GM23338 (cell line): ENCODE measurements at regions not wholly inside any gene's neighbourhood (a gene's known extent, or its start where the extent isn't known, plus 50 kb on each side); places are given as distances from the start of the nearest gene placed in this dataset.

Experiments
- ATAC-seq: fragments of 200-7000 bp; cut with Tn5 transposase; 3 replicates; pipeline ENCODE4 v1.9.1; 2020
- DNase-seq: peaks from one replicate; pipeline ENCODE4 v3.0.0-alpha.2; 2015; ENCODE audit warnings: low spot score
- H2AFZ ChIP-seq: fragments of 200-600 bp; sonication (generic); 2 replicates; pipeline ENCODE4 v1.8.0; 2016; ENCODE audit warnings: antibody characterized with exemption, mild to moderate bottlenecking, moderate library complexity
- H3F3A ChIP-seq: fragments of 200-600 bp; sonication (generic); replicated peaks from 2 replicates; pipeline ENCODE4 v1.8.0; 2017; ENCODE audit warnings: antibody characterized with exemption, mixed run types, low read depth
- H3K27ac ChIP-seq: fragments of 200-600 bp; sonication (generic); 2 replicates; pipeline ENCODE4 v1.6.1; 2016; ENCODE audit warnings: low read depth
- H3K27me3 ChIP-seq: fragments of 200-600 bp; sonication (generic); 2 replicates; pipeline ENCODE4 v1.8.0; 2016; ENCODE audit warnings: mild to moderate bottlenecking, mixed run types, moderate library complexity; ENCODE audit not compliant: insufficient read depth
- H3K36me3 ChIP-seq: fragments of 200-600 bp; sonication (generic); 2 replicates; pipeline ENCODE4 v1.8.0; 2016; ENCODE audit warnings: mild to moderate bottlenecking; ENCODE audit not compliant: insufficient read depth
- H3K4me1 ChIP-seq: fragments of 200-600 bp; sonication (generic); 2 replicates; pipeline ENCODE4 v1.8.0; 2016; ENCODE audit warnings: mild to moderate bottlenecking, moderate library complexity; ENCODE audit not compliant: insufficient read depth
- H3K4me2 ChIP-seq: fragments of 200-600 bp; sonication (generic); 2 replicates; pipeline ENCODE4 v1.7.1; 2017; ENCODE audit warnings: mixed run types
- H3K4me3 ChIP-seq: fragments of 200-600 bp; sonication (generic); 2 replicates; pipeline ENCODE4 v1.6.1; 2016; ENCODE audit warnings: mixed run types
- H3K79me2 ChIP-seq: fragments of 200-600 bp; sonication (generic); replicated peaks from 2 replicates; pipeline ENCODE4 v1.8.0; 2017; ENCODE audit warnings: mild to moderate bottlenecking; ENCODE audit not compliant: insufficient read depth
- H3K9me2 ChIP-seq: fragments of 200-600 bp; sonication (generic); 2 replicates; pipeline ENCODE4 v1.8.0; 2017; ENCODE audit not compliant: insufficient read depth
- H4K20me1 ChIP-seq: fragments of 200-600 bp; sonication (generic); replicated peaks from 2 replicates; pipeline ENCODE4 v1.8.0; 2017; ENCODE audit warnings: mild to moderate bottlenecking; ENCODE audit not compliant: insufficient read depth
- H3K27ac Mint-ChIP-seq: 2 replicates; pipeline ENCODE4 v1.8.0; 2020; ENCODE audit warnings: inconsistent platforms, mild to moderate bottlenecking, moderate library complexity, mixed read lengths
- H3K27me3 Mint-ChIP-seq: 3 replicates; pipeline ENCODE4 v1.8.0; 2022; ENCODE audit warnings: low read depth, mild to moderate bottlenecking, moderate library complexity, mixed read lengths, inconsistent platforms; ENCODE audit not compliant: insufficient read depth, poor library complexity
- H3K36me3 Mint-ChIP-seq: 3 replicates; pipeline ENCODE4 v1.8.0; 2021; ENCODE audit warnings: low read depth, mild to moderate bottlenecking, inconsistent platforms, moderate library complexity, mixed read lengths
- H3K4me1 Mint-ChIP-seq: 3 replicates; pipeline ENCODE4 v1.8.0; 2020; ENCODE audit warnings: mild to moderate bottlenecking, inconsistent platforms, mixed read lengths
- H3K4me3 Mint-ChIP-seq: 3 replicates; pipeline ENCODE4 v1.8.0; 2021; ENCODE audit warnings: moderate library complexity, mild to moderate bottlenecking, inconsistent platforms, mixed read lengths
- H3K9me3 Mint-ChIP-seq: 3 replicates; pipeline ENCODE4 v1.8.0; 2020; ENCODE audit warnings: moderate library complexity, mild to moderate bottlenecking, inconsistent platforms, mixed read lengths
- CREB1 ChIP-seq: fragments of 250-450 bp; sonication (Bioruptor Pico); IDR thresholded peaks from 2 replicates; pipeline ENCODE4 v1.5.0; 2020; ENCODE audit warnings: low read depth, mild to moderate bottlenecking, moderate library complexity
- EZH2 ChIP-seq: fragments of 200-600 bp; sonication (generic); IDR thresholded peaks from one replicate; pipeline ENCODE4 v1.8.0; 2017; ENCODE audit warnings: antibody characterized with exemption, mild to moderate bottlenecking, low read depth; ENCODE audit not compliant: unreplicated experiment
- EZH2phosphoT487 ChIP-seq: fragments of 200-600 bp; sonication (generic); IDR thresholded peaks from one replicate; pipeline ENCODE4 v1.8.1; 2018; ENCODE audit warnings: antibody characterized with exemption; ENCODE audit not compliant: unreplicated experiment
- JUNB ChIP-seq: IDR thresholded peaks from one replicate; pipeline ENCODE4 v1.6.1; 2016; ENCODE audit warnings: antibody characterized with exemption; ENCODE audit not compliant: unreplicated experiment
- NANOG ChIP-seq: IDR thresholded peaks from 2 replicates; pipeline ENCODE4 v1.6.1; 2016; ENCODE audit warnings: antibody characterized with exemption, borderline replicate concordance
- POLR2AphosphoS5 ChIP-seq: IDR thresholded peaks from 2 replicates; pipeline ENCODE4 v1.6.1; 2016; ENCODE audit warnings: antibody characterized with exemption, low read depth
- STAT1 ChIP-seq: IDR thresholded peaks from one replicate; pipeline ENCODE4 v1.6.1; 2016; ENCODE audit warnings: antibody characterized with exemption; ENCODE audit not compliant: unreplicated experiment
- ZNF114 ChIP-seq: fragments of 250-450 bp; sonication (Bioruptor Pico); IDR thresholded peaks from 2 replicates; pipeline ENCODE4 v1.5.0; 2020; ENCODE audit warnings: mild to moderate bottlenecking, moderate library complexity
- ZNF331 ChIP-seq: fragments of 250-450 bp; sonication (Bioruptor Pico); IDR thresholded peaks from 2 replicates; pipeline ENCODE4 v1.5.0; 2020; ENCODE audit warnings: low read depth, mild to moderate bottlenecking, moderate library complexity
- TF ChIP-seq, protein P1 (sequence below): IDR thresholded peaks from one replicate; pipeline ENCODE4 v1.6.1; 2018; ENCODE audit warnings: antibody characterized with exemption; ENCODE audit not compliant: unreplicated experiment
- TF ChIP-seq, protein P2 (sequence below): IDR thresholded peaks from 2 replicates; pipeline ENCODE4 v1.6.1; 2016; ENCODE audit warnings: antibody characterized with exemption
- TF ChIP-seq, protein P3 (sequence below): fragments of 250-450 bp; sonication (Bioruptor Pico); IDR thresholded peaks from 2 replicates; pipeline ENCODE4 v1.5.0; 2020; ENCODE audit warnings: mild to moderate bottlenecking, moderate library complexity
- TF ChIP-seq, protein P4 (sequence below), 2 experiments: fragments of 200-600 bp in 1 of 2; sonication (generic) in 1 of 2; conservative IDR thresholded peaks; 2 replicates each; pipeline versions ENCODE4 v1.5.1 to v1.6.1; 2016 to 2017; ENCODE audit warnings: antibody characterized with exemption in 2 of 2, low read depth in 2 of 2, mild to moderate bottlenecking in 2 of 2, moderate library complexity in 1 of 2

DNA sequence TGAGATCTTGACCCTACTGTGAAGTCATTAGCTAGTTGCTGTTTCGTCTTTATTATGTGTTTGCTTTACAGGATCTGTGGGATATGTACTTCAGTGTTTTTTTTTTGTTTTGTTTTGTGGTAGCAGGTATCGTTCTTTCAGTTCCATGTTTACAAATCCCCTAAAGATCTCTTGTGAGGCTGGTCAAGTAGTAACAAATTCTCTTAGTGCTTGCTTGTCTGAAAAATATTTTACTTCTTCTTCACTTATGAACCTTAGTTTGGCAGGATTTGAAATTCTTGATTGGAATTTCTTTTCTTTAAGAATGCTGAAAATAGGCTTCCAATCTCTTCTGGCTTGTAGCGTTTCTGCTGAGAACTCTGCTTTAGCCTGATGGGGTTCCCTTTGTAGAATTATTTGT is 235.8 kb upstream of the ALCAM start:
- DNase-seq (no peak), ATAC-seq (no peak)
- H3K4me3 Mint-ChIP-seq = no peak overlapping the region
- H2AFZ ChIP-seq = no peak overlapping the region
- no peaks in the 10 kb centered on the region for H4K20me1 ChIP-seq
- no peak overlapping the region for H3K27ac ChIP-seq
- no peak overlapping the region for H3K27ac Mint-ChIP-seq
- no peaks in the 10 kb centered on the region for H3K79me2 ChIP-seq
- TF ChIP-seq EZH2 (no peak), CREB1 (CRISPR knock-in tag) (no peak), POLR2AphosphoS5 (no peak), NANOG (no peak), EZH2phosphoT487 (no peak), ZNF331 (CRISPR knock-in tag) (no peak), STAT1 (no peak), ZNF114 (CRISPR knock-in tag) (no peak), JUNB (no peak)
- TF ChIP-seq, protein P1, sequence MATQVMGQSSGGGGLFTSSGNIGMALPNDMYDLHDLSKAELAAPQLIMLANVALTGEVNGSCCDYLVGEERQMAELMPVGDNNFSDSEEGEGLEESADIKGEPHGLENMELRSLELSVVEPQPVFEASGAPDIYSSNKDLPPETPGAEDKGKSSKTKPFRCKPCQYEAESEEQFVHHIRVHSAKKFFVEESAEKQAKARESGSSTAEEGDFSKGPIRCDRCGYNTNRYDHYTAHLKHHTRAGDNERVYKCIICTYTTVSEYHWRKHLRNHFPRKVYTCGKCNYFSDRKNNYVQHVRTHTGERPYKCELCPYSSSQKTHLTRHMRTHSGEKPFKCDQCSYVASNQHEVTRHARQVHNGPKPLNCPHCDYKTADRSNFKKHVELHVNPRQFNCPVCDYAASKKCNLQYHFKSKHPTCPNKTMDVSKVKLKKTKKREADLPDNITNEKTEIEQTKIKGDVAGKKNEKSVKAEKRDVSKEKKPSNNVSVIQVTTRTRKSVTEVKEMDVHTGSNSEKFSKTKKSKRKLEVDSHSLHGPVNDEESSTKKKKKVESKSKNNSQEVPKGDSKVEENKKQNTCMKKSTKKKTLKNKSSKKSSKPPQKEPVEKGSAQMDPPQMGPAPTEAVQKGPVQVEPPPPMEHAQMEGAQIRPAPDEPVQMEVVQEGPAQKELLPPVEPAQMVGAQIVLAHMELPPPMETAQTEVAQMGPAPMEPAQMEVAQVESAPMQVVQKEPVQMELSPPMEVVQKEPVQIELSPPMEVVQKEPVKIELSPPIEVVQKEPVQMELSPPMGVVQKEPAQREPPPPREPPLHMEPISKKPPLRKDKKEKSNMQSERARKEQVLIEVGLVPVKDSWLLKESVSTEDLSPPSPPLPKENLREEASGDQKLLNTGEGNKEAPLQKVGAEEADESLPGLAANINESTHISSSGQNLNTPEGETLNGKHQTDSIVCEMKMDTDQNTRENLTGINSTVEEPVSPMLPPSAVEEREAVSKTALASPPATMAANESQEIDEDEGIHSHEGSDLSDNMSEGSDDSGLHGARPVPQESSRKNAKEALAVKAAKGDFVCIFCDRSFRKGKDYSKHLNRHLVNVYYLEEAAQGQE = no peak
- TF ChIP-seq, protein P2, sequence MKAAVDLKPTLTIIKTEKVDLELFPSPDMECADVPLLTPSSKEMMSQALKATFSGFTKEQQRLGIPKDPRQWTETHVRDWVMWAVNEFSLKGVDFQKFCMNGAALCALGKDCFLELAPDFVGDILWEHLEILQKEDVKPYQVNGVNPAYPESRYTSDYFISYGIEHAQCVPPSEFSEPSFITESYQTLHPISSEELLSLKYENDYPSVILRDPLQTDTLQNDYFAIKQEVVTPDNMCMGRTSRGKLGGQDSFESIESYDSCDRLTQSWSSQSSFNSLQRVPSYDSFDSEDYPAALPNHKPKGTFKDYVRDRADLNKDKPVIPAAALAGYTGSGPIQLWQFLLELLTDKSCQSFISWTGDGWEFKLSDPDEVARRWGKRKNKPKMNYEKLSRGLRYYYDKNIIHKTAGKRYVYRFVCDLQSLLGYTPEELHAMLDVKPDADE = no peak
- TF ChIP-seq, protein P3, sequence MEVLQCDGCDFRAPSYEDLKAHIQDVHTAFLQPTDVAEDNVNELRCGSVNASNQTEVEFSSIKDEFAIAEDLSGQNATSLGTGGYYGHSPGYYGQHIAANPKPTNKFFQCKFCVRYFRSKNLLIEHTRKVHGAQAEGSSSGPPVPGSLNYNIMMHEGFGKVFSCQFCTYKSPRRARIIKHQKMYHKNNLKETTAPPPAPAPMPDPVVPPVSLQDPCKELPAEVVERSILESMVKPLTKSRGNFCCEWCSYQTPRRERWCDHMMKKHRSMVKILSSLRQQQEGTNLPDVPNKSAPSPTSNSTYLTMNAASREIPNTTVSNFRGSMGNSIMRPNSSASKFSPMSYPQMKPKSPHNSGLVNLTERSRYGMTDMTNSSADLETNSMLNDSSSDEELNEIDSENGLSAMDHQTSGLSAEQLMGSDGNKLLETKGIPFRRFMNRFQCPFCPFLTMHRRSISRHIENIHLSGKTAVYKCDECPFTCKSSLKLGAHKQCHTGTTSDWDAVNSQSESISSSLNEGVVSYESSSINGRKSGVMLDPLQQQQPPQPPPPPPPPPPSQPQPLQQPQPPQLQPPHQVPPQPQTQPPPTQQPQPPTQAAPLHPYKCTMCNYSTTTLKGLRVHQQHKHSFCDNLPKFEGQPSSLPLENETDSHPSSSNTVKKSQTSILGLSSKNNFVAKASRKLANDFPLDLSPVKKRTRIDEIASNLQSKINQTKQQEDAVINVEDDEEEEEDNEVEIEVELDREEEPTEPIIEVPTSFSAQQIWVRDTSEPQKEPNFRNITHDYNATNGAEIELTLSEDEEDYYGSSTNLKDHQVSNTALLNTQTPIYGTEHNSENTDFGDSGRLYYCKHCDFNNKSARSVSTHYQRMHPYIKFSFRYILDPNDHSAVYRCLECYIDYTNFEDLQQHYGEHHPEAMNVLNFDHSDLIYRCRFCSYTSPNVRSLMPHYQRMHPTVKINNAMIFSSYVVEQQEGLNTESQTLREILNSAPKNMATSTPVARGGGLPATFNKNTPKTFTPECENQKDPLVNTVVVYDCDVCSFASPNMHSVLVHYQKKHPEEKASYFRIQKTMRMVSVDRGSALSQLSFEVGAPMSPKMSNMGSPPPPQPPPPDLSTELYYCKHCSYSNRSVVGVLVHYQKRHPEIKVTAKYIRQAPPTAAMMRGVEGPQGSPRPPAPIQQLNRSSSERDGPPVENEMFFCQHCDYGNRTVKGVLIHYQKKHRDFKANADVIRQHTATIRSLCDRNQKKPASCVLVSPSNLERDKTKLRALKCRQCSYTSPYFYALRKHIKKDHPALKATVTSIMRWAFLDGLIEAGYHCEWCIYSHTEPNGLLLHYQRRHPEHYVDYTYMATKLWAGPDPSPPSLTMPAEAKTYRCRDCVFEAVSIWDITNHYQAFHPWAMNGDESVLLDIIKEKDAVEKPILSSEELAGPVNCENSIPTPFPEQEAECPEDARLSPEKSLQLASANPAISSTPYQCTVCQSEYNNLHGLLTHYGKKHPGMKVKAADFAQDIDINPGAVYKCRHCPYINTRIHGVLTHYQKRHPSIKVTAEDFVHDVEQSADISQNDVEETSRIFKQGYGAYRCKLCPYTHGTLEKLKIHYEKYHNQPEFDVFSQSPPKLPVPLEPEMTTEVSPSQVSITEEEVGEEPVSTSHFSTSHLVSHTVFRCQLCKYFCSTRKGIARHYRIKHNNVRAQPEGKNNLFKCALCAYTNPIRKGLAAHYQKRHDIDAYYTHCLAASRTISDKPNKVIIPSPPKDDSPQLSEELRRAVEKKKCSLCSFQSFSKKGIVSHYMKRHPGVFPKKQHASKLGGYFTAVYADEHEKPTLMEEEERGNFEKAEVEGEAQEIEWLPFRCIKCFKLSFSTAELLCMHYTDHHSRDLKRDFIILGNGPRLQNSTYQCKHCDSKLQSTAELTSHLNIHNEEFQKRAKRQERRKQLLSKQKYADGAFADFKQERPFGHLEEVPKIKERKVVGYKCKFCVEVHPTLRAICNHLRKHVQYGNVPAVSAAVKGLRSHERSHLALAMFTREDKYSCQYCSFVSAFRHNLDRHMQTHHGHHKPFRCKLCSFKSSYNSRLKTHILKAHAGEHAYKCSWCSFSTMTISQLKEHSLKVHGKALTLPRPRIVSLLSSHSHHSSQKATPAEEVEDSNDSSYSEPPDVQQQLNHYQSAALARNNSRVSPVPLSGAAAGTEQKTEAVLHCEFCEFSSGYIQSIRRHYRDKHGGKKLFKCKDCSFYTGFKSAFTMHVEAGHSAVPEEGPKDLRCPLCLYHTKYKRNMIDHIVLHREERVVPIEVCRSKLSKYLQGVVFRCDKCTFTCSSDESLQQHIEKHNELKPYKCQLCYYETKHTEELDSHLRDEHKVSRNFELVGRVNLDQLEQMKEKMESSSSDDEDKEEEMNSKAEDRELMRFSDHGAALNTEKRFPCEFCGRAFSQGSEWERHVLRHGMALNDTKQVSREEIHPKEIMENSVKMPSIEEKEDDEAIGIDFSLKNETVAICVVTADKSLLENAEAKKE = no peak
- TF ChIP-seq, protein P4, sequence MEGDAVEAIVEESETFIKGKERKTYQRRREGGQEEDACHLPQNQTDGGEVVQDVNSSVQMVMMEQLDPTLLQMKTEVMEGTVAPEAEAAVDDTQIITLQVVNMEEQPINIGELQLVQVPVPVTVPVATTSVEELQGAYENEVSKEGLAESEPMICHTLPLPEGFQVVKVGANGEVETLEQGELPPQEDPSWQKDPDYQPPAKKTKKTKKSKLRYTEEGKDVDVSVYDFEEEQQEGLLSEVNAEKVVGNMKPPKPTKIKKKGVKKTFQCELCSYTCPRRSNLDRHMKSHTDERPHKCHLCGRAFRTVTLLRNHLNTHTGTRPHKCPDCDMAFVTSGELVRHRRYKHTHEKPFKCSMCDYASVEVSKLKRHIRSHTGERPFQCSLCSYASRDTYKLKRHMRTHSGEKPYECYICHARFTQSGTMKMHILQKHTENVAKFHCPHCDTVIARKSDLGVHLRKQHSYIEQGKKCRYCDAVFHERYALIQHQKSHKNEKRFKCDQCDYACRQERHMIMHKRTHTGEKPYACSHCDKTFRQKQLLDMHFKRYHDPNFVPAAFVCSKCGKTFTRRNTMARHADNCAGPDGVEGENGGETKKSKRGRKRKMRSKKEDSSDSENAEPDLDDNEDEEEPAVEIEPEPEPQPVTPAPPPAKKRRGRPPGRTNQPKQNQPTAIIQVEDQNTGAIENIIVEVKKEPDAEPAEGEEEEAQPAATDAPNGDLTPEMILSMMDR (conservative IDR thresholded peaks at IDR 0.05; ENCODE audit: low read depth in 2 of 2) = no peak
- peaks cover 2% of the 10 kb centered on the region for H3K27me3 Mint-ChIP-seq
- no peaks in the 10 kb centered on the region for H3K27me3 ChIP-seq
- 0 out of 2 replicates have a peak, but pooled peaks cover 4% of the 10 kb centered on the region for H3K4me1 ChIP-seq
- no peaks in the 10 kb centered on the region for H3F3A ChIP-seq
- H3K36me3 ChIP-seq = no peaks in the 10 kb centered on the region; the same call in 1 of the 2 replicates
- H3K36me3 Mint-ChIP-seq = peaks cover 30% of the 10 kb centered on the region; the same call in 2 of the 3 replicates
- no peaks in the 10 kb centered on the region for H3K9me2 ChIP-seq
- H3K4me1 Mint-ChIP-seq = peaks cover 4% of the 10 kb centered on the region
- peaks cover 30% of the 10 kb centered on the region for H3K9me3 Mint-ChIP-seq
- H3K4me3 ChIP-seq = no peak overlapping the region
- H3K4me2 ChIP-seq = no peak overlapping the region
